HepG2 (cell line): ENCODE measurements at regions not wholly inside any gene's neighbourhood (a gene's known extent, or its start where the extent isn't known, plus 50 kb on each side); places are given as distances from the start of the nearest gene placed in this dataset.

Experiments
- ATAC-seq: fragments of 200-7000 bp; cut with Tn5 transposase; 3 replicates; pipeline ENCODE4 v1.9.1; 2020; ENCODE audit warnings: mild to moderate bottlenecking, moderate library complexity
- BruUV-seq: library from RNA; stranded (reverse); fragments of 400-500 nt; replicated peaks from 2 replicates; lab custom pipeline; 2021; lab: Mats Ljungman, UMichigan
- CTCF ChIA-PET: fragments of 300-600 bp; formaldehyde crosslinking; extraction: SDS; loops from one replicate; lab custom pipeline; 2021; ENCODE audit warnings: low total read pairs, inconsistent platforms, low intra/inter-chr PET ratio; lab: Yijun Ruan, JAX
- POLR2A ChIA-PET: fragments of 350-600 bp; sonication (Branson Sonifier 250); formaldehyde crosslinking; loops from one replicate; lab custom pipeline; 2020; ENCODE audit warnings: antibody characterized with exemption, inconsistent platforms; lab: Yijun Ruan, JAX
- DNase-seq: peaks from one replicate; pipeline ENCODE4 v3.0.0-alpha.2; 2015; ENCODE audit warnings: low spot score
- FAIRE-seq: peaks from 3 replicates; lab custom pipeline; 2011; peaks lifted over from hg19 to GRCh38; lab: Jason Lieb, UNC
- H2AFZ ChIP-seq: one replicate; pipeline ENCODE4 v1.6.1; 2011; ENCODE audit warnings: low read length, inconsistent platforms
- H3K27ac ChIP-seq: fragments of 300-600 bp; 3 replicates; pipeline ENCODE4 v1.8.0; 2011; ENCODE audit warnings: mixed run types, mild to moderate bottlenecking, mixed read lengths, low read length, inconsistent platforms; ENCODE audit not compliant: insufficient read depth; ENCODE audit errors: extremely low read length
- H3K27me3 ChIP-seq, 2 experiments: fragments of 200-600 bp in 1 of 2; 2 replicates in 1 of 2; 3 replicates in 1 of 2; pipeline versions ENCODE4 v1.6.0 to v1.8.0; 2011; ENCODE audit warnings: low read length in 2 of 2, mild to moderate bottlenecking in 2 of 2, moderate library complexity in 2 of 2, inconsistent platforms in 1 of 2; ENCODE audit not compliant: insufficient read depth in 2 of 2, control insufficient read depth in 1 of 2
- H3K36me3 ChIP-seq, 2 experiments: fragments of 200-600 bp in 1 of 2; replicated peaks in 1 of 2; 2 replicates in 1 of 2; 3 replicates in 1 of 2; pipeline versions ENCODE4 v1.5.1 to v1.8.0; 2011; ENCODE audit warnings: low read length in 2 of 2, inconsistent platforms in 1 of 2; ENCODE audit not compliant: insufficient read depth in 2 of 2, control insufficient read depth in 1 of 2
- H3K4me1 ChIP-seq: 2 replicates; pipeline ENCODE4 v1.5.1; 2012; ENCODE audit warnings: low read length, inconsistent platforms; ENCODE audit not compliant: insufficient read depth
- H3K4me2 ChIP-seq: 2 replicates; pipeline ENCODE4 v1.6.0; 2011; ENCODE audit warnings: low read depth, low read length, inconsistent platforms
- H3K4me3 ChIP-seq, 3 experiments: fragments of 200-600 bp in 1 of 3; sonication (generic), shearing (Covaris generic) in 1 of 3; replicated peaks in 1 of 3; 2 replicates each; pipeline ENCODE4 v1.5.1; 2011 to 2016; ENCODE audit warnings: low read length in 3 of 3, inconsistent platforms in 2 of 3, low read depth in 2 of 3, mild to moderate bottlenecking in 2 of 3, control low read depth in 1 of 3, mixed read lengths in 1 of 3; ENCODE audit not compliant: insufficient read depth in 1 of 3
- H3K79me2 ChIP-seq: one replicate; pipeline ENCODE4 v1.6.1; 2011; ENCODE audit warnings: low read length, inconsistent platforms; ENCODE audit not compliant: insufficient read depth
- H3K9ac ChIP-seq: 2 replicates; pipeline ENCODE4 v1.6.0; 2011; ENCODE audit warnings: mild to moderate bottlenecking, low read depth, low read length, inconsistent platforms; ENCODE audit not compliant: insufficient read depth
- H3K9me3 ChIP-seq: 2 replicates; pipeline ENCODE4 v1.5.1; 2012; ENCODE audit warnings: mild to moderate bottlenecking, low read length
- H4K20me1 ChIP-seq: 2 replicates; pipeline ENCODE4 v1.6.0; 2011; ENCODE audit warnings: inconsistent platforms, mild to moderate bottlenecking, low read length, moderate library complexity; ENCODE audit not compliant: insufficient read depth
- ATF7-NPFF ChIP-seq: sonication (generic); formaldehyde crosslinking; IDR thresholded peaks from 2 replicates; pipeline ENCODE4 v1.8.1; 2023; ENCODE audit warnings: mild to moderate bottlenecking, low read depth, missing genetic modification reagents, moderate library complexity
- BRCA1 ChIP-seq: sonication (generic); formaldehyde crosslinking; IDR thresholded peaks from 2 replicates; pipeline ENCODE4 v1.4.0; 2020; ENCODE audit warnings: missing genetic modification reagents
- HOXA9 ChIP-seq: sonication (generic); formaldehyde crosslinking; IDR thresholded peaks from 2 replicates; pipeline ENCODE4 v1.8.1; 2022; ENCODE audit warnings: missing genetic modification reagents, mild to moderate bottlenecking, moderate library complexity, borderline replicate concordance
- KLF16 ChIP-seq, 2 experiments: sonication (generic) in 1 of 2; formaldehyde crosslinking in 1 of 2; IDR thresholded peaks; 2 replicates each; pipeline versions ENCODE4 v1.6.1 to v1.8.0; 2016 to 2023; ENCODE audit warnings: missing genetic modification reagents in 2 of 2, missing compliant biosample characterization in 1 of 2
- NFYB ChIP-seq: sonication (generic); formaldehyde crosslinking; IDR thresholded peaks from 2 replicates; pipeline ENCODE4 v1.4.0; 2020; ENCODE audit warnings: missing genetic modification reagents
- PAX8 ChIP-seq: sonication (generic); formaldehyde crosslinking; IDR thresholded peaks from 2 replicates; pipeline ENCODE4 v1.8.0; 2022; ENCODE audit warnings: mild to moderate bottlenecking, missing genetic modification reagents, borderline replicate concordance
- PRDM15 ChIP-seq: sonication (generic); formaldehyde crosslinking; IDR thresholded peaks from 2 replicates; pipeline ENCODE4 v1.4.0; 2020; ENCODE audit warnings: missing genetic modification reagents
- PRPF4 ChIP-seq: fragments of 200-400 bp; formaldehyde crosslinking; IDR thresholded peaks from 2 replicates; pipeline ENCODE4 v1.6.1; 2016; ENCODE audit warnings: low read length, low read depth; ENCODE audit not compliant: poor library complexity, severe bottlenecking
- SP1 ChIP-seq, 2 experiments: fragments of 450-650 bp in 1 of 2; sonication (generic) in 1 of 2; formaldehyde crosslinking in 1 of 2; IDR thresholded peaks; 2 replicates each; pipeline versions ENCODE4 v1.4.0 to v1.6.1; 2016 to 2020; ENCODE audit warnings: missing genetic modification reagents in 1 of 2
- SPEN ChIP-seq: sonication (generic); formaldehyde crosslinking; IDR thresholded peaks from 2 replicates; pipeline ENCODE4 v1.5.1; 2020; ENCODE audit warnings: low read depth, mild to moderate bottlenecking, missing genetic modification reagents
- TERF1 ChIP-seq: sonication (generic); formaldehyde crosslinking; IDR thresholded peaks from 2 replicates; pipeline ENCODE4 v1.8.0; 2022; ENCODE audit warnings: mild to moderate bottlenecking, missing genetic modification reagents, moderate library complexity
- U2AF2 ChIP-seq: fragments of 200-400 bp; formaldehyde crosslinking; IDR thresholded peaks from 2 replicates; pipeline ENCODE4 v1.6.1; 2017; ENCODE audit warnings: low read depth, mild to moderate bottlenecking, low read length
- ZFP36 ChIP-seq: fragments of 150-350 bp; IDR thresholded peaks from 2 replicates; pipeline ENCODE4 v1.6.1; 2018; ENCODE audit warnings: borderline replicate concordance, low read length, low read depth; ENCODE audit not compliant: partially characterized antibody
- ZFP36L2 ChIP-seq: sonication (generic); formaldehyde crosslinking; IDR thresholded peaks from 2 replicates; pipeline ENCODE4 v1.4.0; 2020; ENCODE audit warnings: missing genetic modification reagents
- ZFP37 ChIP-seq: sonication (generic); formaldehyde crosslinking; IDR thresholded peaks from 2 replicates; pipeline ENCODE4 v1.4.0; 2020; ENCODE audit warnings: missing genetic modification reagents, borderline replicate concordance
- ZNF713 ChIP-seq: sonication (generic); formaldehyde crosslinking; IDR thresholded peaks from 2 replicates; pipeline ENCODE4 v1.4.0; 2020; ENCODE audit warnings: mild to moderate bottlenecking, missing genetic modification reagents
- WGBS: methylation state at CpG from one replicate; pipeline ENCODE4 v1.1.6; 2017; ENCODE audit warnings: low lambda C conversion rate; 5-methylcytosine and 5-hydroxymethylcytosine counted together
- in situ Hi-C: cut with HindIII; loops from 2 replicates; pipeline ENCODE4 v1.10.0; 2017; ENCODE audit warnings: low pct_unique_long_range_greater_than_20kb; ENCODE audit not compliant: extremely low pct_ligation_motif_present
- intact Hi-C: fragments of 100-400 bp; cut with micrococcal nuclease; formaldehyde crosslinking; loops from one replicate; pipeline ENCODE4 v1.10.0; 2022; ENCODE audit not compliant: unreplicated experiment

- no peaks in the 10 kb centered on the region for H3K79me2 ChIP-seq
- intact Hi-C loops (no loop called here), in situ Hi-C loops (no loop called here)
- H3K4me2 ChIP-seq = no peak overlapping the region
- H3K36me3 ChIP-seq = no peaks in the 10 kb centered on the region
- WGBS = 26% methylated on average over 2 of the region's 2 CpGs
- H3K4me1 ChIP-seq = no peaks in the 10 kb centered on the region
- no peaks in the 10 kb centered on the region for H3K27me3 ChIP-seq
- H3K4me3 ChIP-seq = no peak overlapping the region
- peaks cover 3% of the 10 kb centered on the region; the same call in 1 of the 2 replicates for H3K9me3 ChIP-seq
- no peak overlapping the region for H3K27ac ChIP-seq
- DNase-seq (no peak), ATAC-seq (no peak), FAIRE-seq (no peak)
- TF ChIP-seq SPEN (CRISPR knock-in tag) (no peak), PRDM15 (CRISPR knock-in tag) (no peak), ZFP36 (no peak), U2AF2 (no peak), HOXA9 (CRISPR knock-in tag) (no peak), ATF7-NPFF (CRISPR knock-in tag) (no peak), PRPF4 (no peak), ZFP36L2 (CRISPR knock-in tag) (no peak), SP1 (IDR thresholded peaks at IDR 0.05) (no peak), SP1 (CRISPR knock-in tag; IDR thresholded peaks at IDR 0.05) (no peak), NFYB (no peak), ZNF713 (CRISPR knock-in tag) (no peak), BRCA1 (CRISPR knock-in tag) (no peak), ZFP37 (CRISPR knock-in tag) (no peak), TERF1 (CRISPR knock-in tag) (no peak), KLF16 (CRISPR knock-in tag; IDR thresholded peaks at IDR 0.05) (no peak), PAX8 (CRISPR knock-in tag) (no peak)
- H4K20me1 ChIP-seq = no peaks in the 10 kb centered on the region
- CTCF ChIA-PET = no interaction called here
- no peak overlapping the region for H2AFZ ChIP-seq
- H3K9ac ChIP-seq = no peak overlapping the region
- POLR2A ChIA-PET = no interaction called here
- BruUV-seq = no TSS peak
These were observed 905.4 kb downstream of the SLC16A7 start for GRCh38 chr12:60501124-60501729.
